Neuron (in vitro differentiated cells): ENCODE measurements at regions not wholly inside any gene's neighbourhood (a gene's known extent, or its start where the extent isn't known, plus 50 kb on each side); places are given as distances from the start of the nearest gene placed in this dataset.

Experiments
- H2AFZ ChIP-seq: one replicate; pipeline ENCODE4 v1.6.1; 2013; ENCODE audit warnings: low read depth, mild to moderate bottlenecking, inconsistent platforms, low read length, moderate library complexity
- H3K27me3 ChIP-seq: one replicate; pipeline ENCODE4 v1.6.1; 2013; ENCODE audit warnings: low read length; ENCODE audit not compliant: insufficient read depth
- H3K36me3 ChIP-seq: one replicate; pipeline ENCODE4 v1.6.1; 2013; ENCODE audit warnings: low read length; ENCODE audit not compliant: insufficient read depth
- H3K4me1 ChIP-seq: one replicate; pipeline ENCODE4 v1.6.1; 2013; ENCODE audit warnings: low read length; ENCODE audit not compliant: insufficient read depth
- H3K4me3 ChIP-seq: 2 replicates; pipeline ENCODE4 v1.5.1; 2013; ENCODE audit warnings: mild to moderate bottlenecking, low read length, moderate library complexity
- H3K9me3 ChIP-seq: one replicate; pipeline ENCODE4 v1.6.1; 2013; ENCODE audit warnings: low read length

- Histone ChIP-seq H3K36me3 (no peaks in the 10 kb centered on the region), H3K4me1 (no peaks in the 10 kb centered on the region), H3K9me3 (no peaks in the 10 kb centered on the region), H3K4me3 (no peak overlapping the region), H2AFZ (no peak overlapping the region), H3K27me3 (no peaks in the 10 kb centered on the region)
Observed at GRCh38 chr2:67015681-67016080, 381.5 kb upstream of the ETAA1 start.

GRCh38 chr2:67018301-67018700 lies 378.8 kb upstream of the ETAA1 start:
- Histone ChIP-seq H2AFZ (no peak overlapping the region), H3K4me1 (no peaks in the 10 kb centered on the region), H3K4me3 (no peak overlapping the region)

GRCh38 chr2:67032076-67032475 lies 365.1 kb upstream of the ETAA1 start:
- Histone ChIP-seq H2AFZ (no peak overlapping the region), H3K4me3 (no peak overlapping the region), H3K9me3 (no peaks in the 10 kb centered on the region), H3K4me1 (no peaks in the 10 kb centered on the region), H3K36me3 (no peaks in the 10 kb centered on the region), H3K27me3 (no peaks in the 10 kb centered on the region)

More at GRCh38 chr2:67018301-67018700, 378.8 kb upstream of the ETAA1 start:
- no peaks in the 10 kb centered on the region for H3K9me3 ChIP-seq
- no peaks in the 10 kb centered on the region for H3K36me3 ChIP-seq
- no peaks in the 10 kb centered on the region for H3K27me3 ChIP-seq

GRCh38 chr2:67036444-67036843 lies 360.7 kb upstream of the ETAA1 start:
- Histone ChIP-seq H2AFZ (no peak overlapping the region), H3K36me3 (no peaks in the 10 kb centered on the region), H3K4me3 (no peak overlapping the region), H3K27me3 (no peaks in the 10 kb centered on the region), H3K9me3 (no peaks in the 10 kb centered on the region), H3K4me1 (no peaks in the 10 kb centered on the region)

- H3K36me3 ChIP-seq = no peaks in the 10 kb centered on the region
- H3K4me1 ChIP-seq = no peaks in the 10 kb centered on the region
- no peaks in the 10 kb centered on the region for H3K9me3 ChIP-seq
- H3K27me3 ChIP-seq = no peaks in the 10 kb centered on the region
- H2AFZ ChIP-seq = no peak overlapping the region
- no peak overlapping the region for H3K4me3 ChIP-seq
Observed at GRCh38 chr2:67037655-67038054, 359.5 kb upstream of the ETAA1 start.

- H3K36me3 ChIP-seq = no peaks in the 10 kb centered on the region
- H2AFZ ChIP-seq = no peak overlapping the region
- H3K4me1 ChIP-seq = no peaks in the 10 kb centered on the region
- H3K4me3 ChIP-seq = no peak overlapping the region
- H3K9me3 ChIP-seq = no peaks in the 10 kb centered on the region
- no peaks in the 10 kb centered on the region for H3K27me3 ChIP-seq
Observed at GRCh38 chr2:67038195-67038594, 358.9 kb upstream of the ETAA1 start.

GRCh38 chr2:67039058-67039457 lies 358.1 kb upstream of the ETAA1 start:
- H3K27me3 ChIP-seq = no peaks in the 10 kb centered on the region
- no peak overlapping the region for H3K4me3 ChIP-seq
- H3K36me3 ChIP-seq = no peaks in the 10 kb centered on the region
- H2AFZ ChIP-seq = no peak overlapping the region
- H3K9me3 ChIP-seq = no peaks in the 10 kb centered on the region
- H3K4me1 ChIP-seq = no peaks in the 10 kb centered on the region

- Histone ChIP-seq H3K27me3 (no peaks in the 10 kb centered on the region), H3K9me3 (no peaks in the 10 kb centered on the region), H3K4me1 (no peaks in the 10 kb centered on the region), H3K4me3 (no peak overlapping the region), H2AFZ (no peak overlapping the region), H3K36me3 (no peaks in the 10 kb centered on the region)
Observed at GRCh38 chr2:67039517-67040103, 357.5 kb upstream of the ETAA1 start.

- Histone ChIP-seq H3K4me1 (no peaks in the 10 kb centered on the region), H3K9me3 (no peaks in the 10 kb centered on the region), H3K27me3 (no peaks in the 10 kb centered on the region)
Observed at GRCh38 chr2:67041051-67041450, 356.1 kb upstream of the ETAA1 start.

GRCh38 chr2:67043781-67044478 lies 353.2 kb upstream of the ETAA1 start:
- no peaks in the 10 kb centered on the region for H3K27me3 ChIP-seq
- no peaks in the 10 kb centered on the region for H3K4me1 ChIP-seq
- no peaks in the 10 kb centered on the region for H3K9me3 ChIP-seq
- no peak overlapping the region for H3K4me3 ChIP-seq
- H2AFZ ChIP-seq = no peak overlapping the region
- no peaks in the 10 kb centered on the region for H3K36me3 ChIP-seq

More at GRCh38 chr2:67041051-67041450, 356.1 kb upstream of the ETAA1 start:
- H3K4me3 ChIP-seq = no peak overlapping the region
- no peak overlapping the region for H2AFZ ChIP-seq
- H3K36me3 ChIP-seq = no peaks in the 10 kb centered on the region

GRCh38 chr2:67046591-67046990 lies 350.5 kb upstream of the ETAA1 start:
- H3K9me3 ChIP-seq = no peaks in the 10 kb centered on the region
- no peak overlapping the region for H2AFZ ChIP-seq
- no peaks in the 10 kb centered on the region for H3K36me3 ChIP-seq
- H3K4me3 ChIP-seq = no peak overlapping the region
- no peaks in the 10 kb centered on the region for H3K4me1 ChIP-seq
- H3K27me3 ChIP-seq = no peaks in the 10 kb centered on the region

- no peaks in the 10 kb centered on the region for H3K4me1 ChIP-seq
- no peaks in the 10 kb centered on the region for H3K9me3 ChIP-seq
- H3K4me3 ChIP-seq = no peak overlapping the region
- H3K36me3 ChIP-seq = no peaks in the 10 kb centered on the region
- H3K27me3 ChIP-seq = no peaks in the 10 kb centered on the region
- no peak overlapping the region for H2AFZ ChIP-seq
Observed at GRCh38 chr2:67048314-67048713, 348.8 kb upstream of the ETAA1 start.

GRCh38 chr2:67050622-67051021 lies 346.5 kb upstream of the ETAA1 start:
- Histone ChIP-seq H2AFZ (no peak overlapping the region), H3K27me3 (no peaks in the 10 kb centered on the region), H3K9me3 (no peaks in the 10 kb centered on the region), H3K4me1 (no peaks in the 10 kb centered on the region), H3K4me3 (no peak overlapping the region), H3K36me3 (no peaks in the 10 kb centered on the region)

GRCh38 chr2:67054728-67055127 lies 342.4 kb upstream of the ETAA1 start:
- Histone ChIP-seq H3K27me3 (no peaks in the 10 kb centered on the region), H3K4me1 (no peaks in the 10 kb centered on the region), H3K4me3 (no peak overlapping the region)

More at GRCh38 chr2:67054728-67055127, 342.4 kb upstream of the ETAA1 start:
- no peak overlapping the region for H2AFZ ChIP-seq
- no peaks in the 10 kb centered on the region for H3K36me3 ChIP-seq
- no peaks in the 10 kb centered on the region for H3K9me3 ChIP-seq
